Osteoblast (primary cell): ENCODE measurements at regions not wholly inside any gene's neighbourhood (a gene's known extent, or its start where the extent isn't known, plus 50 kb on each side); places are given as distances from the start of the nearest gene placed in this dataset.
"Not testable (repeated sequence)": the region's sequence is repeated elsewhere in the genome, so short reads cannot be mapped to it uniquely, and the experiment has no call there.

ENCODE experiments used
- DNase-seq: peaks from one replicate; pipeline ENCODE4 v3.0.0; 2011; ENCODE audit warnings: low spot score, mixed read lengths; ENCODE audit not compliant: insufficient read length; ENCODE audit errors: missing footprints
- H2AFZ ChIP-seq: 2 replicates; pipeline ENCODE4 v1.6.0; 2011; ENCODE audit warnings: mild to moderate bottlenecking, low read length
- H3K27ac ChIP-seq: 2 replicates; pipeline ENCODE4 v1.5.1; 2011; ENCODE audit warnings: mild to moderate bottlenecking, low read depth, low read length, moderate library complexity
- H3K27me3 ChIP-seq: 2 replicates; pipeline ENCODE4 v1.6.0; 2012; ENCODE audit warnings: mild to moderate bottlenecking, control low read depth, inconsistent platforms, low read length, moderate library complexity; ENCODE audit not compliant: insufficient read depth
- H3K36me3 ChIP-seq: 2 replicates; pipeline ENCODE4 v1.5.1; 2011; ENCODE audit warnings: mild to moderate bottlenecking, low read length, control low read depth, moderate library complexity; ENCODE audit not compliant: insufficient read depth
- H3K4me1 ChIP-seq: 2 replicates; pipeline ENCODE4 v1.5.1; 2011; ENCODE audit warnings: mild to moderate bottlenecking, low read length, control low read depth, moderate library complexity; ENCODE audit not compliant: insufficient read depth
- H3K4me2 ChIP-seq: 2 replicates; pipeline ENCODE4 v1.6.0; 2011; ENCODE audit warnings: mild to moderate bottlenecking, low read length; ENCODE audit not compliant: insufficient read depth
- H3K4me3 ChIP-seq: fragments of 200-600 bp; sonication (generic); 3 replicates; pipeline ENCODE4 v1.5.1; 2012; ENCODE audit warnings: mild to moderate bottlenecking, low read length, inconsistent platforms; ENCODE audit not compliant: insufficient read depth
- H3K79me2 ChIP-seq: 2 replicates; pipeline ENCODE4 v1.6.0; 2012; ENCODE audit warnings: mild to moderate bottlenecking, low read length, control low read depth, inconsistent platforms; ENCODE audit not compliant: insufficient read depth
- H3K9me3 ChIP-seq: 2 replicates; pipeline ENCODE4 v1.5.1; 2011; ENCODE audit warnings: low read depth, low read length, control low read depth
- H4K20me1 ChIP-seq: 2 replicates; pipeline ENCODE4 v1.6.0; 2012; ENCODE audit warnings: mild to moderate bottlenecking, low read length, control low read depth; ENCODE audit not compliant: insufficient read depth
- TF ChIP-seq, protein P1 (sequence below): IDR thresholded peaks from 2 replicates; pipeline ENCODE4 v1.5.1; 2011; ENCODE audit warnings: mild to moderate bottlenecking, low read depth, low read length, moderate library complexity; ENCODE audit errors: extremely low read depth

DNA sequence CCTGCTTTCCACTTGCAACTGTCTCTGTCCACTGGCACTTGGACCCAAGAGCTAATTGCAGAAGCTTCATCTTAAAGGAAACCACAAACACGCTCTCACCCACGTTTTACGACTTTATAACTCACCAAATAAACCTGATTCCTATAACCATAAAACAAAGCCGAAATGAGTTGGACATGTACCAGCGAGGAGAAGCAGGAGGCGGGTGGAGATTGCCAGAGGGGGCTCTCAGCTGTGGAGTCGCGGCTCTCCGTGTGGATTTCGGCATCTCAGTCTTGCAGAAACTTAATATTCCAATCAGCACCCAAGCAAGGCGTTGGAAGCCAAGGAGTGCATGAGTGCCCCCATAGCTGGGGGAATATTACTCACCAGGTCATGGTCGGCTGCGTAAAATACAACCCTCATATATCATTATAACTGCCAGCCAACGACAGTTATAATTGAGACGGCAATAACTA, 483.6 kb downstream of the MN1 start:
- Histone ChIP-seq H4K20me1 (no peaks in the 10 kb centered on the region), H3K4me3 (no peak overlapping the region), H3K4me2 (no peak overlapping the region), H3K9me3 (no peaks in the 10 kb centered on the region), H2AFZ (no peak overlapping the region), H3K36me3 (no peaks in the 10 kb centered on the region), H3K4me1 (peaks cover 9% of the 10 kb centered on the region), H3K79me2 (no peaks in the 10 kb centered on the region), H3K27me3 (peaks cover 20% of the 10 kb centered on the region), H3K27ac (no peak overlapping the region)
- TF ChIP-seq, protein P1, sequence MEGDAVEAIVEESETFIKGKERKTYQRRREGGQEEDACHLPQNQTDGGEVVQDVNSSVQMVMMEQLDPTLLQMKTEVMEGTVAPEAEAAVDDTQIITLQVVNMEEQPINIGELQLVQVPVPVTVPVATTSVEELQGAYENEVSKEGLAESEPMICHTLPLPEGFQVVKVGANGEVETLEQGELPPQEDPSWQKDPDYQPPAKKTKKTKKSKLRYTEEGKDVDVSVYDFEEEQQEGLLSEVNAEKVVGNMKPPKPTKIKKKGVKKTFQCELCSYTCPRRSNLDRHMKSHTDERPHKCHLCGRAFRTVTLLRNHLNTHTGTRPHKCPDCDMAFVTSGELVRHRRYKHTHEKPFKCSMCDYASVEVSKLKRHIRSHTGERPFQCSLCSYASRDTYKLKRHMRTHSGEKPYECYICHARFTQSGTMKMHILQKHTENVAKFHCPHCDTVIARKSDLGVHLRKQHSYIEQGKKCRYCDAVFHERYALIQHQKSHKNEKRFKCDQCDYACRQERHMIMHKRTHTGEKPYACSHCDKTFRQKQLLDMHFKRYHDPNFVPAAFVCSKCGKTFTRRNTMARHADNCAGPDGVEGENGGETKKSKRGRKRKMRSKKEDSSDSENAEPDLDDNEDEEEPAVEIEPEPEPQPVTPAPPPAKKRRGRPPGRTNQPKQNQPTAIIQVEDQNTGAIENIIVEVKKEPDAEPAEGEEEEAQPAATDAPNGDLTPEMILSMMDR = no peak
- no peak for DNase-seq

DNA sequence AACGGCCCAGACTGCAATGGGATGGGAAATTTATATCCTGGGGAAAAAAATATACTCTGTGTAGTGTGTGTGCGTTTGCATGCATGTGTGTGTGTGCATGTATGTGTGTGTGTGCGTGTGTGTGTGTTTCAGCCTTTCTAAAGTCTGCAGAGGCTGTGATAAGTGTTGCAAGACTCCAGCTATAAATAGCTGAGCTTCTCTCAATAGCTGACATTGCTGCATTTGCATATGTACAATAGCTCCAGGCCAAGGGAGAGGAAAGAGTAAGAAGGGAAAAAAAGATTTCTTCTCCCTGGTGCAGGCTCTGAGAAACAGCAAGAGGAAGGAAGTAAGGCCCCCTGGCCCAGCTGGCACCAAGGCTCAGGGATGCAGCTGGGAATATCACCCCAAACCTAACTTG, 483.0 kb downstream of the MN1 start:
- H4K20me1 ChIP-seq = no peaks in the 10 kb centered on the region
- H3K27me3 ChIP-seq = peaks cover 25% of the 10 kb centered on the region
- TF ChIP-seq, protein P1 = no peak
- no peaks in the 10 kb centered on the region for H3K79me2 ChIP-seq
- H3K36me3 ChIP-seq = no peaks in the 10 kb centered on the region
- no peak overlapping the region for H2AFZ ChIP-seq
- H3K4me3 ChIP-seq = no peak overlapping the region
- no peak overlapping the region for H3K27ac ChIP-seq
- H3K4me2 ChIP-seq = no peak overlapping the region
- peaks cover 5% of the 10 kb centered on the region for H3K4me1 ChIP-seq
- peak; percentile 87 for DNase-seq
- no peaks in the 10 kb centered on the region for H3K9me3 ChIP-seq

DNA sequence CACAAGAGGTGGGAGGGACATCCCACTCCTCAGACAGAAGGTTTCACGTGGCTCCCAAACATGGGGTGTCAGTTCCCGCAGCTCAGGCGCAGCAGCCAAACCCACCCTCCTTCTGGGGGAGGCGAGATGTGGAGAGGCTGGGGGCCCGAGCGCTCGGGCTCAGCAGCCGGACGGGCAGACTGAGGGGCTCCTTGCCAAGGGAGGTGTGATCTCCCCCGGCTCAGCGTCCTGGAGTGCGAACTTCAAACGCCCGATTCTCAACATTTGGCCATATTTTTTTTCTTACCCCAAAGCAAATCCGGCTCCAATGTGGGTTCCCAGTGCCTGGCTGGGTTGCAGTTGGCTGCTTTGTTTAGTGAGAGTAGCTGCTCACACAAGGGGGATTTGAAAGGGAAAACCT, 477.9 kb downstream of the MN1 start:
- H3K9me3 ChIP-seq = no peaks in the 10 kb centered on the region
- TF ChIP-seq, protein P1 = no peak
- H4K20me1 ChIP-seq = no peaks in the 10 kb centered on the region
- DNase-seq = no peak
- H3K36me3 ChIP-seq = no peaks in the 10 kb centered on the region
- H3K4me1 ChIP-seq = no peaks in the 10 kb centered on the region
- no peak overlapping the region for H3K4me3 ChIP-seq
- H3K27ac ChIP-seq = no peak overlapping the region
- peaks cover 43% of the 10 kb centered on the region for H3K27me3 ChIP-seq
- no peaks in the 10 kb centered on the region for H3K79me2 ChIP-seq
- H3K4me2 ChIP-seq = no peak overlapping the region
- no peak overlapping the region for H2AFZ ChIP-seq

DNA sequence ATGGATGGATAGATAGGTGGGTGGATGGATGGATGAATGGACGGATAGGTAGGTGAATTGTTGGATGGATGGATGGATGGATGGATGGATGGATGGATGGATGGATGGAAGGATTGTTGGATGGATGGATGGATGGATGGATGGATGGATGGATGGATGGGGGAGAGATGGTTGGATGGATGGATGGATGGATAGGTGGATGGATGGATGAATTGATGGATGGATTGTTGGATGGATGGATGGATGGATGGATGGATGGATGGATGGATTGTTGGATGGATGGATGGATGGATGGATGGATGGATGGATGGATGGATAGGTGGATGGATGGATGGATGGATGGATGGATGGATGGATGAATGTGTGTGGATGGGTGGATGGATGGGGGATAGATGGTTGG, 476.6 kb downstream of the MN1 start:
- not testable (repeated sequence) for H3K79me2 ChIP-seq, H4K20me1 ChIP-seq, H3K4me3 ChIP-seq, H3K4me2 ChIP-seq, H2AFZ ChIP-seq, H3K36me3 ChIP-seq, H3K4me1 ChIP-seq, DNase-seq, H3K9me3 ChIP-seq, H3K27ac ChIP-seq
- peaks cover 41% of the 10 kb centered on the region for H3K27me3 ChIP-seq
